Hepatocyte (in vitro differentiated cells): ENCODE measurements at regions not wholly inside any gene's neighbourhood (a gene's known extent, or its start where the extent isn't known, plus 50 kb on each side); places are given as distances from the start of the nearest gene placed in this dataset.

ENCODE experiments used
- EZH2 ChIP-seq: fragments of 200-600 bp; sonication (generic); IDR thresholded peaks from 2 replicates; pipeline ENCODE4 v1.6.1; 2016; ENCODE audit warnings: antibody characterized with exemption, mild to moderate bottlenecking, borderline replicate concordance
- TF ChIP-seq, protein P1 (sequence below): fragments of 200-600 bp; sonication (generic); IDR thresholded peaks from 2 replicates; pipeline ENCODE4 v1.5.1; 2016; ENCODE audit warnings: antibody characterized with exemption, mild to moderate bottlenecking; ENCODE audit not compliant: poor library complexity

GRCh38 chr21:35780983-35781382 lies 279.3 kb downstream of the SETD4 start:
- TF ChIP-seq, protein P1, sequence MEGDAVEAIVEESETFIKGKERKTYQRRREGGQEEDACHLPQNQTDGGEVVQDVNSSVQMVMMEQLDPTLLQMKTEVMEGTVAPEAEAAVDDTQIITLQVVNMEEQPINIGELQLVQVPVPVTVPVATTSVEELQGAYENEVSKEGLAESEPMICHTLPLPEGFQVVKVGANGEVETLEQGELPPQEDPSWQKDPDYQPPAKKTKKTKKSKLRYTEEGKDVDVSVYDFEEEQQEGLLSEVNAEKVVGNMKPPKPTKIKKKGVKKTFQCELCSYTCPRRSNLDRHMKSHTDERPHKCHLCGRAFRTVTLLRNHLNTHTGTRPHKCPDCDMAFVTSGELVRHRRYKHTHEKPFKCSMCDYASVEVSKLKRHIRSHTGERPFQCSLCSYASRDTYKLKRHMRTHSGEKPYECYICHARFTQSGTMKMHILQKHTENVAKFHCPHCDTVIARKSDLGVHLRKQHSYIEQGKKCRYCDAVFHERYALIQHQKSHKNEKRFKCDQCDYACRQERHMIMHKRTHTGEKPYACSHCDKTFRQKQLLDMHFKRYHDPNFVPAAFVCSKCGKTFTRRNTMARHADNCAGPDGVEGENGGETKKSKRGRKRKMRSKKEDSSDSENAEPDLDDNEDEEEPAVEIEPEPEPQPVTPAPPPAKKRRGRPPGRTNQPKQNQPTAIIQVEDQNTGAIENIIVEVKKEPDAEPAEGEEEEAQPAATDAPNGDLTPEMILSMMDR, result no peak
- no peak for TF ChIP-seq EZH2
